D341Med (cell line): ENCODE measurements at regions not wholly inside any gene's neighbourhood (a gene's known extent, or its start where the extent isn't known, plus 50 kb on each side); places are given as distances from the start of the nearest gene placed in this dataset.
"Not testable (repeated sequence)": the region's sequence is repeated elsewhere in the genome, so short reads cannot be mapped to it uniquely, and the experiment has no call there.

Experiments
- DNase-seq: peaks from one replicate; pipeline ENCODE4 v3.0.0; 2012; ENCODE audit warnings: low spot score

DNA sequence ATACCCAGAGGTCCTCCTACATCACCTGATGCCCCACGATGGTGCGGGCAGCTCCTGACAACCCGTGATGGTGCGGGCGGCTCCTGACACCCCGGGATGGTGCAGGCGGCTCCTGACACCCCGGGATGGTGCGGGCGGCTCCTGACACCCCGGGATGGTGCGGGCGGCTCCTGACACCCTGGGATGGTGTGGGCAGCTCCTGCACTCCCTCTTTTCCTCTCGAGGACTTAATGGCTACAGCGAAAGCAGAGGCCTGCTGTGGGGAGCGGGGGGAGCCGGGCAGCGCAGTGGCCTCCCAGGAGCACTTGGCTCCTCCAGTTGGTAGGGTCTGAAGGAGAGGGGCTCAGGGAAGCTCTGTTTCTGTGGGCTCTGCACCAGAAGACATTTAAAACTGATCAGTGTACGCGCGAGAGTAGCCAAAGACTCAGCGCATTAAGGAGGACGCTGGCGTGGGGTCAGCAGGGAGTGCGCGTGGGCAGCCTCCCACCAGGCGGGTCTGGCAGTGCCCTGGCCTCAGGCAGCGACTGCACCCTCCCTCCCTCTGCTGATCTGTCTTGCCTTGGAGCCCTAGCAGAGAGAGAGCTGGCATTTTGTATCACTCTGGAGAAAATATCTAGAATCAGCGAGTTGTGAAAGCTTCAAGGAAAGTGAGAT lies 464.5 kb upstream of the MYT1L start:
- no peak for DNase-seq

DNA sequence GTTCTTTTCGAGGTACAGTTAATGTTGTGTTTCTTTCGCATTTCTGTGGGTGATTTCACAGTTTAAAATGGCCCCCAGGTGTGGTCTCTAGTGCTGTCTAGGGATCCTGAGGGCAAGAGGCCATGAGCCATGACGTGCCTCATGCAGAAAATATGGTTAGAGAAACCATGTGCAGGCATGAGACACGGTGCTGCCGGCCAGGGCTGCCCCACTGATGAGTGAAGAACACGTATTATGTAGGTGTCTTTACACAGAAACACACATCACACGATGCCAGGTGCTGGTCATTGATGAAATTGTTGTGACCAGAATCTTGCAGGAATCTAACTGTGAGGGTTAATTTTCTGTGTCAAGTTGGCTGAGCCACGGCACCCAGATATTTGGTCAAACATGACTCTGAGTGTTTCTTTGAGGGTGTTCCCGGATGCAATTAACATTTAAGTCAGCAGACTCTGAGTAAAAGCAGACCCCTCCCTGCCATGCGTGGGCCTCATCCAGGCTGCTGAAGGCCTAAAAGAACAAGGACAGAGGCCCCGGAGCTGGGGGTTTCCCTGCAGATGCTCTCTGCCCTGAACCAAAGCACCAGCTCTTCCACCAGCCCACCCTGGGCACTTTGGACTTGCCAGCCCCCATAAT lies 463.0 kb upstream of the MYT1L start:
- no peak for DNase-seq

DNA sequence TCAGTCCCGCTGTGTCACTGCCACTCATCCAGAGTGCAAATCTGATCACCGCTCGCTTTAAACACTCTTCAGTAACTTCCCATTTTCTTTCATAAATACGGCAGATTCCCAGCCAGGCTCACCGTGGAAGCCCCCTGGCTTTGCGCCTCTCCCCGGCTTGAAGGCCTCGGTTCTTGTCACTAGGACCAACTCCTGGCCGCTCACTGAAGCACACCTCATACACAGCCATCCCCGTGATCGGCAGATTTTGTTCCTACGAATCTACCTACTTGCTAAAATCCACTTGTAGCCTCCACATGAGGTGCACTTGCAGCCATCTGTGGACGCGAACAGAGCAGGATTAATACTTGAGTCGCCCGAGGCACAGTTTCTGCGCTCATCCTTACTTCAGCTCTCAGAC lies 462.4 kb upstream of the MYT1L start:
- no peak for DNase-seq

DNA sequence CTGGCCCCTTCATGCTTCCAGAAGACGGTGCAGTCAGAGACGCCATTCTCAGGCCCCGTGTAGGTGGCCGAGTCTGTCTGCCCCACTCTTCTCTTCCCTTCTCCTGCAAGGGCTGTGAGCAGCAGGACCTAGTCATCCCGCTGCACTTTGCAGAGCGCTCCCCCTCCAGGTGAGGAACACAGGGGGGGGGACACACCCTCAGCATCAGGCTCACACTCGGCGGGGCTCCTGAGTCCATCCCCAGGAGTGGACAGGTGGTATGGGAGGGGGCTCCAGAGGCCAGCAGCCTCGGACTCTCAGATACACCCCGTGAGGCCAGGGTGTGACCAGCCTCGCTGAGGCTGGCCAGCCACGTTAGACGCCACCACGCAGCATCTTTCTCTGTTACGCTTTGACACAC lies 460.5 kb upstream of the MYT1L start:
- no peak for DNase-seq

DNA sequence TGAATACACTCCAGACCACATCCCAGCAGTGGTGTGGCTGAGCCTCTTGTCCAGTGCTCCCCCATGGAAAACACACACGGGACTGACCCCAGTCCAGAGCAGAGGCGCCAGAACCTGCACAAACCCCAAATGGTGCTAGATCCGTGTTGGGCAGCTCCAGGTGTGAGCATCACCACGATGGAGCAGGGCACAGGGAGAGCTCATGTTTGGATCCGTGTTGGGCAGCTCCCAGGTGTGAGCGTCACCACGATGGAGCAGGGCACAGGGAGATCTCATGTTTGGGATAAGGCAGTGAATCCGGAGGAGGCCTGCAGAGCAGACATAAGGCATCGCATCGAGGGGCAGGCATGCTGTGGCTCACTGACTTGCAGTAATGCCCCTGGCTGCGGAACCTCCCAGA lies 460.0 kb upstream of the MYT1L start:
- no peak for DNase-seq

DNA sequence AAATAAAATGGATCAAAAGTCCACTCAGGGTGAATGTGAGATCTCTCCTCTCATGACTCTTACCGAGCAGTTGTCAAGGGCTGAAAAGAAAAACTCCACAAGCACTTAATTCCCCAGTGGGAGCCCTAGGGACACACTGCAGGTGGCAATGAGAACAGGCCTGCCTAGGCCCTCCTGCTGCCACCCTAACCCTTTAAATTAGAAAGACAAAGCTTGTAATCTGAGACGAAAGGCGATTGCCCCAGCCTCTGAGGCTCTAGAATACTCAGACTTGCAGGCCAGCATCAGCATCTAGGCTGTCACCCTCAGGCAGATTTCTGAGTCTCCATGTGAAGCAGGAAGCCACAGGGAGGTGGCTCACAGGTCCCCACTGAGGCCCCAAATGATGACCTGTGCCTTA lies 457.0 kb upstream of the MYT1L start:
- no peak for DNase-seq

DNA sequence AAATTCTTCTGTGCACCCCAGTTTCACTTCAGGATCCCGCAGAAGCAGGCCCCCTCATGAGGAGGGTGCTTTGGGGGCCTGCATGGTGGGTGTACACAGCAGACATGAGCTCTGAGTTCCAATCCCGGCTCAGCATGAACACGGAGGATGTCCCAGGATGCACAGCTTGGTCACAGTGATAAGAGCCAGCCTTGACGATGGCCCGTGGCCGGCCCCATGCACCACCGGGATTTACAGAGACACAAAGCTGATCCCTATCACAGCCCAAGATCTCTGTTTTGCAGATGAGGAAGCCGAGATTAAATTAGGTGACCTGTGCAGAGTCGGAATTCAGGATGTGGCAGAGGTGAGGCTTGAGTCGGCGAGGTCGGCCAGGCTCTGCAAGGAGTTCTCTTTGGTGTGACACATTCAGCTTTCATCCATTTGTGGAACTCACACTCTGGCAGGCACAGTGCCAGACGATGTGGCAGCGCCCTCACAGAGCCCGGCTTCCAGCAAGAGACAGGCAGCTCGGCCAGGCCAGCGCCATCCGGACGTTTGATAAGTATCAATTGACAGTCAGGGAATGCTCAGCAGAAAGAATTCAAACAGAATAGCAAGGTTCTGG lies 456.3 kb upstream of the MYT1L start:
- no peak for DNase-seq

DNA sequence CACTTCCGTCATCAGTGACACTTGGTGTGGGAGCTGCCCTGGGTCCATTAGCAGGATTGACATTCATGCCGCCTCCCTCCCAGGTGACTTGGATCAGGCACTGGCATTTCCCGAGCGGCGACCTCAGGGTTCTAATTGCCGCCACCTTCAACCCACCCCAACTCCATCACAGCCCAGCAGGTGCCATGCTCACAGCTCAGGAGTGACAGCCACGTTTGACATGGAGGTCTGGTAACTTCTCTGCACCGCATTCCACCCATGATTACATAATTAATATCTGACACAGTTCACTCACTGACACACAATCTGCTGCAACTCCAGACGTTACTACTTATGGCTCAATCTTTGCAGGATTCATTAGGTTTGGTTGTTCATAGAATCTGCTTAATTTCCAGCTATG lies 450.9 kb upstream of the MYT1L start:
- no peak for DNase-seq

DNA sequence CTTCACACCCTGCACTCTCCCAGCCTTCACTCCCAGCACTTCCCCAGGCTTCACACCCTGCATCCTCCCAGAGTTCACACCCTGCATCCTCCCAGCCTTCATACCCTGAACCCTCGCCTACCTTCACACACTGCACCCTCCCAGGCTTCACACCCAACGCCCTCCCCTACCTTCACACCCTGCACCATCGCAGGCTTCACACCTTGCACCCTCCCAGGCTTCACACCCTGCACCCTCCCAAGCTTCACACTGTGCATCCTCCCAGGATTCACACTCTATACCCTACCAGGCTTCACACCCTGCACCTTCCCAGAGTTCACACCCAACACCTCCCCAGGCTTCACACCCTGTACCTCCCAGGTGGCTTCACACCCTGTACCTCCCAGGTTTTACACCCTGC lies 448.7 kb upstream of the MYT1L start:
- DNase-seq: no peak

DNA sequence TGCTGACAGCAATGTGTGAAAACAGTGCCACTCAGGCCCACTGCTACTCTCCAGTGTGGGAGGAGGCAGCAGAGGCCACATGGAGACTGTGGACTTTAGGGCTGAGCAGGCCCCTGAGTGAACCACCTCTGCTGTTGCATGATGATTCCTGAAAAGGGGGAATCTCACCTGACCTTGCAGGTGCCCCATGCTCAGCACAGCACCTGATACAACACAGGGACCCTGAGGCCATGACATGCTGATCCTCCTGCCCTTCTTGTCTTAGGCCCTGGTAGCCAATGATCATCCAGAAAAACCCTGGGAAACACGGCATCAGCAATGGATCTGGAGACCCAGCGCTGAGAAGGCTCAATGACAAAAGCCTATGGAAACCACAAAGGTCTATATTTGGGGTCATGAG lies 446.8 kb upstream of the MYT1L start:
- DNase-seq: no peak

DNA sequence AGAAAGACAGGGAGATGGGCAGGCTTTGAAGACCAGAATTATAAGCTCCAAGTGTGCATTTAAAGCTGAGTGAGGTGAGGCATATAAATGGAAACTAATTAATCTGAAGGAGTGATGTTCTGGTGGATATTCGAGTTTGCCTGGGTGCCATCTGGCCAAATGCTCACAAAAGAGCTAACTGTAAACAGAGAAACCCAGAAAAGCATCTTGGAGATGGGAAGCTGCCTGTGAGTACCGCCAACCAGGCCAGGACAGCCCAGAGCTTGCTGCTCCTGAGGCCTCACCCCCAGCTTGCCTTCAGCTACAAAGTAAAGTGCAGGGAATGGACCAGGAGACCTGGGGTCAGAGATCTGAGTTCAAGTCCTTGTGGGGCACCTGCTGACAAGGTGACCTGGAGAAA lies 446.1 kb upstream of the MYT1L start:
- DNase-seq: no peak

DNA sequence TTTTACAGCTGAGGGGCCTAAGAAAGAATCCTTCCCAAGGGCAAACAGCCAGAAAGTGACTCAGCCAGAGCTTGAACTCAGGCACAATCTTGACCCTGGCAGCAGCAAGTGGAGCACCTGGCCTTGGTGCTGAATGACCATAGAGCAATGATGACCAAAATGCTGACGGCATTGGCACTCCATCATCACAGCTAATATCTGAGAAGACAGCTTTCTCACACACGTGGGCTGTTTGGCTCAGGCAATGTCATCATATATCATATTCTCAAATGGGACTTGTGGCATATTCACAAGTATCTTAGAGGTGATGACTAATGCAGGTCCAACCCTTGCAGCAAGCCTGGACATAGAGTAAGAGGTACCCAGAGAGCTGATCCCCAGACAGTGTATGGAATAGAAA lies 443.9 kb upstream of the MYT1L start:
- no peak for DNase-seq

DNA sequence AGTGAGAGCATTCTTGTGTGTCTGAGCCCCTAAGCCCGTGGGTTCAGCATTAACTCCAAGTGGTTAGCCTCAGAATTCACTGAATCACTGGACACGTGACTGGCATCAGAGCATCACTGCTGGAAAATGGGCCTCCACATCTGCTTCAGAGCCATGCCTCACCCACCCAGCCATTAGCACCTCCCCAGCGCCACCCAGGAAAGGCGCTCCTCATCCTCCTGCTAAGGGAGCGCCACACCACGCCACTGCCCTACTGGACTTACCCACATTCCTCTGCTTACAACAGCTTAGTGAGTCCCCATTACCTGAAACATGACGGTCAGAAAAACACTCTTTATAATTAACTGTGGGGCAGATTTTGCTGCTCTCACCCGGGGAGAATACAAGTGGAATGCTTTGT lies 442.6 kb upstream of the MYT1L start:
- DNase-seq: no peak

DNA sequence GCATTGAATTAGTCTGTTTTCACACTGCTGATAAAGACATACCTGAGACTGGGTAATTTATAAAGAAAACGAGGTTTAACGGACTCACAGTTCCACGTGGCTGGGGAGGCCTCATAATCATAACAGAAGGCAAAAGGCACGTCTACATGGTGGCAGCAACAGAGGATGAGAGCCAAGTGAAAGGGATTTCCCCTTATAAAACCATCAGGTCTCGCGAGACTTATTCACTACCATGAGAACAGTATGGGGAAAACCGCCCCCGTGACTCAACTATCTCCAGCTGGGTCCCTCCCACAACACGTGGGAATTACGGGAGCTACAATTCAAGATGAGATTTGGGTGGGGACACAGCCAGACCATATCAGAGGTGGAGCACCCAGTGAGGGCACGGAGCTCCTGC lies 442.0 kb upstream of the MYT1L start:
- not testable (repeated sequence) for DNase-seq

DNA sequence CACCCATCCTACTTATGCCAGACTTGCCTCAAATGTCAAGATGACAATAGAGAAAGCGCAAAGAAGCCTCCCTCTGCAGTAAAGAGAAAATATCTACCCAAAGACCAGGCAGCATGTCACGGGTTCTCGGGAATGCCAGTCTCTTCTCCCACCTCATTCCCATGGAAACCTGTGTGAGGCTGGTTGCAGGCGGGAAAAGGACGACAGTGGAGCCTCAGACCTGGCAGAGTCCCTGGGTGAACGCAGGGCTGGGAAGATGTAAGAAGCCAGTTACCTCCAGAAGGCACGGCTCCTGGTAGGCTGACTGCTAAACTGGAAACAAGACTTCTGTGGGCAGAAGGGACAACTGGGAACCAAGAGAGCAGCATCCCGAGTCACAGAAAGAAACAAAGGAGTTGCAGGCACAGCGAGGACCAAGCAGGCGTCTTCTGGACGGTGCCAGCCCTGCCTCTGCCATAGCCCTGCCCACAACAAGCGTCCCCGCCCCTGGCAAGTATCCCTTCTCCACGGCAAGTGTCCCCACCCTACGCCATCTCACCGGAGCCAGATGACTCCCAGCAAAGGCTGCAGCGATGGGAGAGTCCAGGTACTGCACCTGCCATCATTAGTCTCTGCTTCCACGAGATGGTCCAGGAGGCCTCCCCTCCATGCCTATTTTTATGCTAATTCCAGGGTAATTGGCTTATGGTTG lies 440.8 kb upstream of the MYT1L start:
- DNase-seq: no peak

DNA sequence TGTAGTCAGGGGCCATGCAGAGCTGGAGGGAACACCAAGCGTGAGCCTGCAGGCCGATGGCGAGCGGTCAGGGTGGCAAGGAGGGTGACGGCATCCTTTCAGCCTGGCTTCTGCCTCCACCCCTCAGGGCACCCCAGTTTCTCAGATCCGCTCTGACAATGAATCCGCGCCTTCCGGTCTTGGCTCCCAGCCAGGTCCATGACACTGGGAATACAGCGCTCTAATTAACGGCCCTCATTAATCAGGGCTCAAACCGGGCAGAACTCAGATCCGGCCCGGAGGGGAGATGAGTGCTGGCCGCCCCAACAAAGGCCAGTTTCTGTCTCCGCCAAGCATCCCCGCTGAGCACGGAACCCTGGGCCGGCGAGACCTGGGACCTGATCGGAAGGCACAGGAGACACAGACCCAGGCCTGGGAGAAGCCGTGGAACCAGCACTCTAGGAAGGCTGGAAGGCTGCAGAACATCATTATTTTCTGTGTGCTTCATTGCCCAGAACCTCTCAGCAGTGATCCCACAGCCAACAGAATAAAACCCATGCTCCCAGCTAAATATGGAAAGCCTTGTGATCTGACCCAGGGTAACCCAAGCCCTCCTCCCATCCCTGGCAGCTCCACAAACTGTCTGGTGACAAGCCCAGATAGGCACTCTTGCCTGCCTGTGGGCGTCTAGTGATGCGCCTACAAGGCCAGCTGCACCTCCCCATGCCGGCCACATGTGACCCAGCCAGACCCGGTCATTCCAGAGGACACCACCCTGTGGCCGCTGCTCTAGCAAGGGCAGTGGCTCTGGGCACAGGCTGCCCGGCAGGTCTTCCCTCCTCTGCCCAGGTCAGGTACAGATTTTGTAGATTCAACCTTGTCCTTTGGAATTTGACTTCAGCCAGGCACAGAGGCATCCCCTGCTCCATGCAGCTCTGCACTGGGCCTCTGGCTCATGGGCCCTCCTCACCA lies 438.7 kb upstream of the MYT1L start:
- no peak for DNase-seq

DNA sequence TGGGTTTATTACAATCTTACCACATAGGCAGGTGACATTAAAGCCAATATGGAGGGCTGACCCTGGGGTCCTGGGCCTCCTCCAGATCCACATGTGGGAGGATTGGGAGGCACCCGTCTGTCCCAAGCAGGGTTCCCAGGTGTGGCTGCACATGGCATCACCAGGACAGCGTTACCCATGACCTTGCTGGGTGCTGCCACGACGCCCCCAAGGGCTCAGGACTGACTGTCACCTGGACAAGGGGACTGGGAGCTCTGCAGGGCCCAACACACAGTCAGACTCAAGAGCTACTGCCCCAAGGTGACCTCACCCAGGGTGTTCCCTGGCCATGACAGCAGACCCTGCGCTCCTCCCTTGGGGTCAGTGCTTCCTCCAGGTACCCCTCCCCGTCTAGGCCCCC lies 437.4 kb upstream of the MYT1L start:
- no peak for DNase-seq

DNA sequence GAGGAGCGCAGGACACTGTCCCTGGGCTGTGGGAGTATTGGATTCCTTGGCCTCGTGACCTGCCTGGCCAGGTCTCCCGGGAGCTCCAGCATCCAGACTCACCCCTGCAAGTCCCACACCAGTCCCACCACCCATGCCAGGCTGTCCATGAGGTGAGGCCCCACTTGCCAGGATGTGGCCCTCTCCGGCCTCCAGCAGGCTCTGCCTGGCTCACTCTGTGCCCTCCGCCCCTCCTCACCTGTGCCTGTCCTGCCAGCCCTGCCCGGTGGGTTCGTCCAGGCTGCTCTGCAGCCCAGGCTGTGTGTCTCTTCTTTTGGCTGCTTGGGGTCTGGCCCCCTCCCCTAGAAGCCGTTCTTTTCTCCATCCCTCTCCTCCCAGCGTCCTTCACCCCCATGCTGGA lies 436.8 kb upstream of the MYT1L start:
- no peak for DNase-seq

DNA sequence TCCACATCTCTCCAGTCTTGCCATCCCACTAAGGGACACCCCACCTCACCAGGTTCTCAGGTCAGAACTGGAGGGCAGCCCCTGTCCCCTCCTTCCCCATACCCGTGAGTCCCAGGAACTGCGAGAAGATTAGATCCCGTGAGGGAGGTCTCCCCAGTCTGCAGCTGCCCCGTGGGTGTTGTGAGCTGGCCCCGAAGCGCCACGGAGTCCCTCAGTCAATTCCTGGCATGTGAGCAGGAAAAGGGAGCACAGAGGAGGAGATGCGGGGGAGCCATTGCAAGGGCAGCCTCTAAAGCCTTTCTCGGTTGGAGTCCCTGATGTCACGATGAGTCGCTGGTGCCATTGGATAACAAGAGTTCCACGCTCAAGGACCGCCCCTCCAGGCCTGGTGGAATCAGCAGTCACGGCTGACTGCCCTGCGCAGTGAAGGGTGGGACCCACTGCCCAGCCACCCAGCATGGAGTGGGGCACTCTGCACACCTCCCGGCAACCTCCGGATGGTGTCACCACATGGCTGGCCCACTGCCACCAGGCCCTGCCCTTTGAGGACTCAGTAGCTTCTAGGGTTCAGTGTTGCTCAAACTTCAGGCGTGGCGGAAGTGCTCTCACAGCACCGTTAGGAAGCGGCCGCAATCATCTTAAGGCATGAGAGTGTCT lies 434.9 kb upstream of the MYT1L start:
- DNase-seq: no peak

DNA sequence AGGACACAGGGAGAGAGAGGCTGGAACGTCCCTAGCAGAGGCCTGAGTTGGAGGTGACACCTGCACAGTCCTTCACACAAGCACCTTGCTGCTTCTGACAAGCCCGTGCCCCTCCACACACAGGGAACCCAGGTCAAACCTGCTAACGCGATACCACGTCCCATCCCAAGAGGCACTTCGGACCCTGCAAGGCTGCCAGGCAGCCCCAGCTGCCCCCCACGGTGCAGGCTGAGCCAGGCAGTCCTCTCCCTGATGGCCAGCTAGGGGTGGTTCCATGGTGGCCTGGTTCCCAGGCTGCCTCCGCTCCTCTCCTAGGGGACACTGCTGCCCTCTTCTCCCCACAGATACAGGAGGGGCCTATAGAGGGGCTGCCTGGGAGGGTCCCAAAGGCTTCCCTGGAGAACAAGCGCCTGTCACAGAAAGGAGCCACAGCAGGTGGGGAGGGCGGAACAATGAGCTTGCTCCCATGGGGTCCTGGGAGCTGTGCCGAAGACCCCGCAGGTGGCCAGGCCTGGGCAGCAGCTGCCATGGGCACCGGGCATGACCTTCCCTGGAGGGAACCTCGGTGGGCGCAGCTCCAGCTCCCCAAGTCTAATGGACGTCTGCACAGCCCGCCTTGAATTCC lies 434.2 kb upstream of the MYT1L start:
- DNase-seq: no peak

DNA sequence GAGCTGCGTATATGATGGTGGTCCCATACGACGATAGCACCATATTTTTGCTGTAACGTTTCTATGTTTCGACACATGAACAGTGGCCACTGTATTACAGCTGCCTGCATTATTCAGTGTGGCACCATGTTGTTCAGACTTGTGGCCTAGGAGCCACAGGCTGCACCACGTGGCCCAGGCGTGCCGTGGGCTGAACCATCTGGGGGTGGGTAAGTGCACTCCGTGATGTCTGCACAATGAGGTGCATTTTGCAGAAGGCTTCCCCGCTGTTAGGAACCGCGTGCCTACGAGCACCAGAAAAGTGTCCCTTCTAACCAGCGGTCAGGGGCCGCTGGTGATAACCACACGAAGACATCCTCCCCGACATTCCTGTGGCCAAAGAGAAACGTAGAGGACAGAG lies 433.7 kb upstream of the MYT1L start:
- DNase-seq: no peak
